ENCODE measurements at regions not wholly inside any gene's neighbourhood (a gene's known extent, or its start where the extent isn't known, plus 50 kb on each side); places are given as distances from the start of the nearest gene placed in this dataset.

DNA sequence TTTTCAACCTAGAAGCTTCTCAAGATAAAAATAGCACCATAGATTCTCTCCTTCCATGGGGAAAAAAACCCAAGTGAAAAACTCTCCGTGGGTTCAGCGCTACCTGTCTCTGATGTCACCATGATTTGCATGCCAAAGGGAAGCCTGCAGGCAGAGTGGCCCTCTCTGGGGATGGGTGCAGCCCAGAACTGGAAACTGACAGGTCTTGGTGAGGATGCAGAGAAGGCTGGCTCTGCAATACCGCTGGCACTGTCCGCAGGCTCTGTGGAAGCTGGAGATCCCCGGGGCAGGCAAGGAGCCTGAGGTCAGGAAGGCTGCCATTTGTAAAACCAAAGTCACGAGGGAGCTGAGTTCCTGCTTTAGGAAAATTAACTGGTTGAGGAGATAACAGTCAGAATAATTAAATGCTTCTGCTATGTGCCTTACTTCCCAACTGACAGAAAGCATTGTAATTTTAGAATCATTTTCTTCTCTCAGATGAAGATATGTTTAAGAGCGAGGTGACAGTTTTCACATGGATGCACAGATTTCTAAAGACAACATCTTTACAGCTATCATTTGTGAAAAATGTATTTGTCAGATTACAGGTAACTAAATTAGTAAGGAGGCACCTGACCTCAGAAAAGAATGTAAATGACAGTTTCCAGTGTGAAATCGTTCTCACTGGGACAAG is 731.5 kb upstream of the FZD8 start:
- DNase-seq (no peak), ATAC-seq (no peak)
- no peaks in the 10 kb centered on the region for H3K4me1 Mint-ChIP-seq
- no peak overlapping the region for H3K4me3 Mint-ChIP-seq
- no peaks in the 10 kb centered on the region for H3K27me3 Mint-ChIP-seq
- H3K9me3 Mint-ChIP-seq = peaks cover 20% of the 10 kb centered on the region
- no peak overlapping the region for H3K27ac Mint-ChIP-seq
- no peaks in the 10 kb centered on the region for H3K36me3 Mint-ChIP-seq (ENCODE audit: low read depth)

DNA sequence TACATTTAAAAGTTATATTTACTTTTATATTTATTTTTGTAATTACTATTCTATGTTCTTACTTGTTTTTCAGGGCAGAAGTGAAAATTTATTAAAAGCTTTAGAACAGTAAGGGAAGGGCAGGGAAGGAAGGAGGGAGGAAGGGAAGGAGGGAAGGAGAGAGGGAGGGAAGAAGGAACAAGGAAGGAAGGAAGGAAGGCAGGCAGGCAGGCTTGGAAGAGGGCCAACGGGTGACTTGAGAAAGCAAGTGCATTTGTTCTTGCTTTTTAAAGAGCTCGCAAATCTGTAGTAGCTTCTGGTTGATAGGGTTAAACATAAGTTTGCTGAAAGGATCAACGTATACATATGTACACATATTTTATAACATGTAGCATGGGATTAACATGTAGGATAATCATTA is 725.3 kb upstream of the FZD8 start:
- DNase-seq (no peak), ATAC-seq (no peak)
- Mint-ChIP-seq H3K27me3 (no peaks in the 10 kb centered on the region), H3K4me3 (no peak overlapping the region), H3K9me3 (peaks cover 12% of the 10 kb centered on the region), H3K27ac (no peak overlapping the region), H3K36me3 (ENCODE audit: low read depth) (no peaks in the 10 kb centered on the region), H3K4me1 (no peaks in the 10 kb centered on the region)

DNA sequence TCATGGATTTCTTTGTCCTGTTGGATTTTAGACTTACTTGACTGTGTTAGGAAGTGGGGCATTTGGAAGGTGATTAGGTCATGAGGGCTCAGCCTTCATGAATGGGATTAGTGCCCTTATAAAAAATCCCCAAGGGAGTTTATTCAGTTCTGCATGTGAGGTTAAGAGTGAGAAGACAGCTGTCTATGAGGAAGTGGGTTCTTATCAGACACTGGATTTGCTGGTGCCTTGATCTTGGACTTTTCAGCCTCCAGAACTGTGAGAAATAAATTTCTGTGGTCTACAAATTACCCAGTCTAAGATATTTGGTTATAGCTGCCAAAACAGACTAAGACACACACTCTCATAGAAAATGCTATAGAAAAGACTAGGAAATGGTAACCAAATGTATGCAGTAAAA is 724.7 kb upstream of the FZD8 start:
- ATAC-seq = no peak
- Mint-ChIP-seq H3K4me3 (no peak overlapping the region), H3K27me3 (no peaks in the 10 kb centered on the region), H3K9me3 (peaks cover 7% of the 10 kb centered on the region), H3K36me3 (ENCODE audit: low read depth) (no peaks in the 10 kb centered on the region), H3K27ac (no peak overlapping the region), H3K4me1 (no peaks in the 10 kb centered on the region)
- DNase-seq = no peak

DNA sequence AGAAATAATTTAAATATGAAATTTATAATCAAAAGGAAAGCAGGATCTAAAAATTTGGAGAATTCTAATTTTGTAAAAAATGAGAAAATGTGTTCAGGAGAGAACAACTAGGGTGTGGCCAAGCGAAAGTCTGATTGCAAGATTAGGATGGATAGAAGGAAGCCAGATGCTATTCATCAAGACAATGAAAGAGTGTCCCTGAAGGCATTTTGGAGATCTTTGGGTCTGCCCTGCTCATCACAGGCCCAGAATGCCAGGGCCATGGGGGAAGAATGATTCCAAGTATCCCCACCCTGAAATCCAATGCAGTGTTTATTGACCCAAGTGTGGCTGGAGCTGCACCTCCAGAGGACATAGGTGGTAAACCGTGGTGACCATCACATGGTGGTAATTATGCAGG is 724.0 kb upstream of the FZD8 start:
- no peaks in the 10 kb centered on the region for H3K36me3 Mint-ChIP-seq (ENCODE audit: low read depth)
- no peaks in the 10 kb centered on the region for H3K27me3 Mint-ChIP-seq
- H3K27ac Mint-ChIP-seq = no peak overlapping the region
- H3K9me3 Mint-ChIP-seq = peaks cover 7% of the 10 kb centered on the region
- H3K4me3 Mint-ChIP-seq = no peak overlapping the region
- H3K4me1 Mint-ChIP-seq = no peaks in the 10 kb centered on the region
- no peak for ATAC-seq
- no peak for DNase-seq

DNA sequence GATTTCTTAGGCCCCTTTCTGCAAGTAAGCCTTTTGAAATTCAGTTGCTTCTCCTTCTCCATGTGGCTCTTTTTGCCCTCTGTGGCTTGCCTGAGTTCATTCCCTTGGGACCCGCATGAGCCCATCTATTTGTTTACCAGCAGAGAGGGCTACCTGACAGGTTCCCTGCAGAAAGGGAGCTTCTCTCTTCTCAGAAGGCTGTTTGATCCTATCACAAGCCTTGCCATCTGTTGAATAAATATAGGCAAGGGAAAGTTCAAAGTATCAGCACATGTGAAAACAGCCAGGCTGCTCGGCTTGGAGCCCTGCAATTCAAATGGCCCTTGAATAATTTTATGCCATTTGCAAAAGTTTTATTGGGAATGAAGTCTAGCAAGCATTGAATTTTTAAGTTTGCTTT is 720.2 kb upstream of the FZD8 start:
- Mint-ChIP-seq H3K9me3 (peaks cover 11% of the 10 kb centered on the region), H3K27me3 (no peaks in the 10 kb centered on the region), H3K4me1 (no peaks in the 10 kb centered on the region), H3K36me3 (ENCODE audit: low read depth) (no peaks in the 10 kb centered on the region), H3K27ac (no peak overlapping the region), H3K4me3 (no peak overlapping the region)
- ATAC-seq (no peak), DNase-seq (no peak)

DNA sequence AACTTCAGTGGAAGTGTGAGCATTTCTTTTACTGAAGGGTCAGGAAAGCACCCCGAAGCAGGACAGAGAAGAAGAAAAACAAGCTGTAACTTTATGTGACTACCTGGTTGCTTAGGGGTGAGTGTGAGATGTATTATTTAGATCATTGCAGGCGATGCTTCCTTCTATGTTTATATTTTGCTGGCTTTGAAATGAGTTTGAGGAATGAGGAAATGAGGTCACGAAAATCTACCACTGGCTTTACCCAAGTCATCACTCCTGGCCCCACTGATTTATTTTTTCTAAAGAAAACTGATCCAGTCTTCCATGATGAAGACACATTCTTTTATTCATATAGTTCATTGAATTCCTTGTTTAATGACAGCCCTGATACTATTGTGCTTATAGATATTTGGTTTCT is 716.6 kb upstream of the FZD8 start:
- no peaks in the 10 kb centered on the region for H3K36me3 Mint-ChIP-seq (ENCODE audit: low read depth)
- H3K4me3 Mint-ChIP-seq = no peak overlapping the region
- ATAC-seq (no peak), DNase-seq (no peak)
- H3K27me3 Mint-ChIP-seq = no peaks in the 10 kb centered on the region
- H3K27ac Mint-ChIP-seq = no peak overlapping the region
- H3K4me1 Mint-ChIP-seq = no peaks in the 10 kb centered on the region
- H3K9me3 Mint-ChIP-seq = peaks cover 3% of the 10 kb centered on the region

DNA sequence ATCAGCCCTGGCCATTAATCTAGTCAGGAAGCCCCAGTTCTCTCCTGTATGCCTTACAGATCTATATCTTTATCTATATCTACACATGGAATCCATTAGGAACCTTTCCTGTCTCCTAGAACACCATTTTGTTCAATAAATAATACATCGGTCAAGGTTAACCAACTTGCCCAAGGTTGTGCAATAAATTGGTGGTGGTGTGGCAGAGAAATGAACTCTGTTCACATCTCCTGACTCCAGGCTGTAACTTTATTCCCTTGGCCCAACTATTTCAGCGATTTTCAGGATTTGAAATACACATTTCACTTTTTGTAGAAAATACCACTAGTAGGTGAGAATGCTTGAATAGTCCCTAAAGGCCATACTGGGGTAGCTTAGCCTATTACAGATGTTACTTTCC is 712.5 kb upstream of the FZD8 start:
- Mint-ChIP-seq H3K9me3 (peaks cover 3% of the 10 kb centered on the region), H3K27ac (no peak overlapping the region), H3K36me3 (ENCODE audit: low read depth) (no peaks in the 10 kb centered on the region), H3K4me3 (no peak overlapping the region), H3K27me3 (no peaks in the 10 kb centered on the region), H3K4me1 (no peaks in the 10 kb centered on the region)
- DNase-seq = no peak
- ATAC-seq = no peak

DNA sequence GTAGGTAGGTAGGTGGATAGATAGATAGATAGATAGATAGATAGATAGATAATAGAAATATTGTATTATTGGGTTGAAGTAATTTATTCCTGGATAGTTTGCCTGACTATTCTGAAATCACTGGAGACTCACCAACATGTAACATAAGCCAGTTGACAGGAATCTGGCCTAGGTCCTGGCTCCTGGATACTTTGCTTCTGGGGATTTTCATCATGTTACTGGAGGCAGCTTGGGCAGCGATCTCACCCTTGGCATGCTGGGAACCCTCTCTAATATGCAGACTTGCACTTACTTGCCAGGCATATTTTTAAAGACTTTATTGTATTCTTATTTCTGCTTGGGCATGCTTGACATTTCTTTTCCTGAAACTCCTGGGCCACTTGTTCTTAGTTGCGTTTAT is 709.1 kb upstream of the FZD8 start:
- no peaks in the 10 kb centered on the region for H3K27me3 Mint-ChIP-seq
- peaks cover 4% of the 10 kb centered on the region for H3K9me3 Mint-ChIP-seq
- H3K4me1 Mint-ChIP-seq = no peaks in the 10 kb centered on the region
- H3K36me3 Mint-ChIP-seq (ENCODE audit: low read depth) = no peaks in the 10 kb centered on the region
- H3K4me3 Mint-ChIP-seq = no peak overlapping the region
- DNase-seq (no peak), ATAC-seq (no peak)
- no peak overlapping the region for H3K27ac Mint-ChIP-seq

DNA sequence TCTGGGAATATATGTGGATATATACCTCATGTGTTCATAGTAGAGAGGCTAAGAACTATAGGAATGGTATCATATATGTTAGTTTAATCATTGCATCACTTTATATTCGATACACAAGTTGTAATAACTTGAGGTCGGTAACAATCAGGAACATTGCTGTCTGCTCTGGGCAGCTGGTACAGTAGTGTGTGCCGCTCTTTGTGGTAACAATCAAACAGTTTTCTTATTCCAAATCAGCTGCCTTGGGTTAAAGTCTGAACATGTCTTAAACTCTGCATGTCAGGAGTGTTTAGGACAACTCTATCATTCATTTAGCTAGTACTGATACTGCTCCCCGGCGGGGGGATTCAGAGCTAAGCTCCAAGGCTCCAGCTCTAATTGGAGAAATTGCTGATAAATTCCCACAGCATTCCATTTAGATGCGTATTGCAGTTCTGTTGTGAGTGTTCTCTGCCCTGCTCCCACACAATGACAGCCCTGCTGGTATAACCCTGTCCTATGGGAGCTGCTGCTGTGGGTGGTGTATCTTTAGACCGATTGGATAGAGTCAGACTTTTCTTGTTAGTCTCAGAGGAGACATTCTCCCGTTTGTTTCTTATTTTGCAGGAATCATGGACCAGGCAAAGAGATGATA is 707.5 kb upstream of the FZD8 start:
- no peak overlapping the region for H3K4me3 Mint-ChIP-seq
- H3K36me3 Mint-ChIP-seq (ENCODE audit: low read depth) = no peaks in the 10 kb centered on the region
- no peak for ATAC-seq
- no peaks in the 10 kb centered on the region for H3K4me1 Mint-ChIP-seq
- peaks cover 4% of the 10 kb centered on the region for H3K9me3 Mint-ChIP-seq
- H3K27me3 Mint-ChIP-seq = no peaks in the 10 kb centered on the region
- H3K27ac Mint-ChIP-seq = no peak overlapping the region
- DNase-seq = no peak

DNA sequence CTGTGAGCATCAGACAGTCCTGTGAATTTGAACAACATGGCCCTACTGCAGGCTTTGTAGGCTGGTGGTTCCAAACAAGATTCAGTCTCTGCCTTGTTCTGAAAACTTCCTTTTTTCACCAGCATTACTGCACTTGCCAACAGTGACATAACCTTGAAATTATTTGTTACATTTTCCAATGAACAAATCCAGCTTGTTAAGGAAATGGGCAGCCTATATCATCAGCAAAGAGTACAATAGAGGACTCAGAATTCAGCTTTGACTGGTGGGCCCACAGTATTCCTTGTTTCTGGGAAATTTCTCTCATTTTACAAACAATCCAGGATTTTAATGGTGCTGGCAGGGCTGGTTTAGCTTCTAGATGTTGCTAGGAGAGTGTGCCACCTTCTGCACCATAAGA is 703.7 kb upstream of the FZD8 start:
- Mint-ChIP-seq H3K27ac (no peak overlapping the region), H3K9me3 (peaks cover 4% of the 10 kb centered on the region), H3K4me1 (no peaks in the 10 kb centered on the region), H3K4me3 (no peak overlapping the region), H3K27me3 (no peaks in the 10 kb centered on the region), H3K36me3 (ENCODE audit: low read depth) (no peaks in the 10 kb centered on the region)
- no peak for ATAC-seq
- no peak for DNase-seq

DNA sequence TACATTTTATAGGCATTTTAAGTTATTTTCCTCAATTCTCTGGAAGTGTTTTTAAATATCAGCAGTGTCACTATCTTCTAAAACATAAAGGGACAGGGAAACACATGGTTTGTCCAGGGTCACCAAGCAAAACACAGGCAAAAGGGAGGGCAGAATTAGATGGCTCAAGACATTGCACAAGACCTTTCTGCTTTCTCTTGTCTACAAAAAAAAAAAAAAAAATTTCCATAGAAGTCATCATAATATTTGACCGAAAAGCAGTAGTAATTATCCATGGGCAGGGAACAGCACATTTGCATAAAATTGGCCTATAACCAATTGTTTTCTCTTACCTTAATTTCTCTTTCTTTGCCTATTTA is 703.1 kb upstream of the FZD8 start:
- no peaks in the 10 kb centered on the region for H3K36me3 Mint-ChIP-seq (ENCODE audit: low read depth)
- no peak overlapping the region for H3K27ac Mint-ChIP-seq
- no peak overlapping the region for H3K4me3 Mint-ChIP-seq
- ATAC-seq = no peak
- H3K27me3 Mint-ChIP-seq = no peaks in the 10 kb centered on the region
- DNase-seq = no peak
- H3K9me3 Mint-ChIP-seq = peaks cover 4% of the 10 kb centered on the region
- H3K4me1 Mint-ChIP-seq = no peaks in the 10 kb centered on the region

DNA sequence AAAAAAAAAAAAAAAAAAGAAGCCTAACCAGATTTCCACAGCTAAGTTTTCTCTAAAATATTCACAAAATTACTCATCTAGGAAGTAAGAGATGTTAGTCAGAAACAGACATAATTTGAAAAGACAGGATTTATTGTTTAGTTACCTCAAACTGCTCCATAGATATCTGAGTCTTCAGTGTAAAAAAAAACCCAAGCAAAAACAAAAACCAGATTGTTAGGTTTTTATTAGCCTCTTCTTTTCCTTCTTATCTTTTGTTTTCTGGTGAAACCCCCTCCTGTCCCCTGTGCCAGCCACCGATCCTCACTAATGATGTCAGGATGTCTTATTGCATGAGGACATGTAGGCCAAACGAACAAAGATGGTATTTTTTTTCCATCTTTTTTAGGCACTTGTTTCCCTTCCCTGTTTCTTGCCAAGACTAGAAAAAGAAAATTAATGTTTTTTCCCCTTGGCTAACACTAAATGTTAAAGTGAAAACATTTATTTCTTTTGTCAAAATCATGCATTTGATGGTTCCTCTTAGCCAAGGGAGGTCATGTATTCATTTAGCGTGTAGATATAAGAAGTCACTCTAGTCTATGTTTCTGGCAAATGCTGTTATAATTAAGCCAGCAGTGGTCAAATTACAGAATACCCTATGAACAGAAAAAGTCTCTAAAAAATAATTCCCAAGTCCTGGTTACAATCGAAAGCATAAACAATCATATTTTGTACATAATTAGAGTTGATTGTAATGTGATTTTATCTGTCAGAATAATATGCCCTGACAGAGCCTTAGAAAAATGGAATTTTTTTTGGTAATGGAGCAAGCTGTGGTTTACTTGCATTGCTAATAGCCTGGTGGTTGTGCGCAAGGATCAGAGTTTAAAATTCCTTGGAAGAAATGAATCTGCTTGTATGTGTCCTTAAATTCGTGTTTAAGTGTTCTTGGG is 702.4 kb upstream of the FZD8 start:
- no peak overlapping the region for H3K4me3 Mint-ChIP-seq
- no peak overlapping the region for H3K27ac Mint-ChIP-seq
- no peaks in the 10 kb centered on the region for H3K4me1 Mint-ChIP-seq
- peaks cover 4% of the 10 kb centered on the region for H3K9me3 Mint-ChIP-seq
- ATAC-seq = no peak
- no peaks in the 10 kb centered on the region for H3K27me3 Mint-ChIP-seq
- H3K36me3 Mint-ChIP-seq (ENCODE audit: low read depth) = no peaks in the 10 kb centered on the region
- no peak for DNase-seq

DNA sequence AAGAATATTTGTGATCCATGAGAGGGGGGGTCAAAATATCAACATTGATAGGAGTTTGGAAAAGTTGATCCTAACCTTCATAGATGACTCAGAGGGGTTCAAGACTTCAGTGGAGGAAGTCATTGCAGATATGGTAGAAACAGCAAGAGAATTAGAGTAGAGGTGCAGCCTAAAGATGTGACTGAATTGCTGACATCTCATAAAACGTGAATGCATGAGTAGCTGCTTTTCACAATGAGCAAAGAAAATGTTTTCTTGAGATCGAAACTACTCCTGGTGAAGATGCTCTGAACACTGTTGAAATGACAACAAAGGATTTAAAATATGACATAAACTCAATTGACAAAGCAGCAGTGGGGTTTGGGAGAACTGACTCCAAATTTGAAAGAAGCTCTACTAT is 700.7 kb upstream of the FZD8 start:
- Mint-ChIP-seq H3K27ac (no peak overlapping the region), H3K27me3 (no peaks in the 10 kb centered on the region), H3K9me3 (peaks cover 4% of the 10 kb centered on the region), H3K36me3 (ENCODE audit: low read depth) (no peaks in the 10 kb centered on the region), H3K4me1 (no peaks in the 10 kb centered on the region), H3K4me3 (no peak overlapping the region)
- DNase-seq (no peak), ATAC-seq (no peak)

DNA sequence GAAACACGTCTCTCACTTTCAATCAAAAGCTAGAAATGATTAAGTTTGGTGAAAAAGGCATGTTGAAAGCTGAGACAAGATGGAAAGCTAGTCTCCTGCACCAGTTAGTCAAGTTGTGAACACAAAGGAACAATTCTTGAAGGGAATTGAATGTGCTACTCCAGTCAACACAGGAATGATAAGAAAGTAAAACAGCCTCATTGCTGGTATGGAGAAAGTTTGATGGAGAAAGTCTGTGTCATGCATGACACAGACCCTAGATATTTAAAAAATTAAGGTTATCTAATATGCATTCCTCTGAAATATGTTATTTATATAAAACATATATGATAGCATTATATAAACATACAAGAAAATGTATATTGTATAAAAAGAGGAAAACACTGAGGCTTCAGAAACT is 699.4 kb upstream of the FZD8 start:
- ATAC-seq (no peak), DNase-seq (no peak)
- H3K36me3 Mint-ChIP-seq (ENCODE audit: low read depth) = no peaks in the 10 kb centered on the region
- H3K4me3 Mint-ChIP-seq = no peak overlapping the region
- no peak overlapping the region for H3K27ac Mint-ChIP-seq
- peaks cover 4% of the 10 kb centered on the region for H3K9me3 Mint-ChIP-seq
- H3K27me3 Mint-ChIP-seq = no peaks in the 10 kb centered on the region
- H3K4me1 Mint-ChIP-seq = no peaks in the 10 kb centered on the region

DNA sequence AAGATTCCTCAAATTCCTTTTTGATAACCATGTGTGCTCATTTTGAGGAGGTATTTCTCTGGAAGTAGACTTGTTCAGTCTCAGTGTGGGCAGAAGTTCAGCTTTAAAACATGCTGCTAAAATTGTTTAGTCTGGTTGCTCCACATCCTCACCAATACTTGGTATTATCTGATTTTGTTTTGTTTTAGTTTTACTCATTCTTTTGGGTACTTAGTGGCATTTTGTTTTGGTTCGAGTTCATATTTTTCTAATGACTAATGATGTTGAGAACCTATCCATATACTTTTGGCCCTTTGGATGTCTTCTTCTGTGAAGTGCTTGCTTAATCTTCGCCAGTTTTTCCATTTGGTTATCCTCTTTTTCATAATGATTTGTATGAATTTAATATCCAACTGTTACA is 694.2 kb upstream of the FZD8 start:
- Mint-ChIP-seq H3K4me1 (no peaks in the 10 kb centered on the region), H3K4me3 (no peak overlapping the region), H3K27me3 (no peaks in the 10 kb centered on the region), H3K9me3 (peaks cover 9% of the 10 kb centered on the region), H3K36me3 (ENCODE audit: low read depth) (no peaks in the 10 kb centered on the region), H3K27ac (no peak overlapping the region)
- ATAC-seq (no peak), DNase-seq (no peak)

All from activated naive CD8-positive, alpha-beta T cell treated with anti-CD3 and anti-CD28 coated beads, Interleukin-2, amount 50 U/mL, for 24 hours (primary cell).